ENCODE measurements at regions not wholly inside any gene's neighbourhood (a gene's known extent, or its start where the extent isn't known, plus 50 kb on each side); places are given as distances from the start of the nearest gene placed in this dataset.

GRCh38 chr6:22155551-22155950, 141.3 kb downstream of the PRL start:
- no peak for TF ChIP-seq CTCF (conservative IDR thresholded peaks at IDR 0.05; ENCODE audit: low read length)
- no peak for TF ChIP-seq EZH2phosphoT487 (IDR thresholded peaks at IDR 0.05; ENCODE audit: borderline replicate concordance, low read depth, low read length)
